ENCODE measurements at regions not wholly inside any gene's neighbourhood (a gene's known extent, or its start where the extent isn't known, plus 50 kb on each side); places are given as distances from the start of the nearest gene placed in this dataset.

GRCh38 chr2:48043131-48043700 is 136.9 kb upstream of the FBXO11 start:
- POLR2A ChIA-PET, result no interaction called here
- DNase-seq, result no peak
- H3K9me3 Mint-ChIP-seq (ENCODE audit: unreplicated experiment), result peaks cover 11% of the 10 kb centered on the region
- peaks cover 4% of the 10 kb centered on the region; the same call in 1 of the 2 replicates for H3K4me1 ChIP-seq
- peaks cover 11% of the 10 kb centered on the region for H3K27me3 Mint-ChIP-seq (ENCODE audit: insufficient read depth, unreplicated experiment)
- CTCF ChIA-PET, result no interaction called here
- H3K36me3 ChIP-seq (ENCODE audit: control insufficient read depth, insufficient read depth, low read length), result no peaks in the 10 kb centered on the region
- BruUV-seq (replicated peaks), result no TSS peak
- no peak overlapping the region for H3K4me3 Mint-ChIP-seq (ENCODE audit: unreplicated experiment)
- H3K9me3 ChIP-seq, result no peaks in the 10 kb centered on the region
- no peaks in the 10 kb centered on the region for H3K27me3 ChIP-seq (replicated peaks; ENCODE audit: control insufficient read depth, insufficient read depth, low read length)
- intact Hi-C loops (cut with micrococcal nuclease; ENCODE audit: unreplicated experiment), result no loop called here
- H3K27ac Mint-ChIP-seq (ENCODE audit: unreplicated experiment), result no peak overlapping the region
- no peak overlapping the region for H3K4me3 ChIP-seq (ENCODE audit: low read depth, low read length)
- H3K4me1 Mint-ChIP-seq (ENCODE audit: low read depth, unreplicated experiment), result peaks cover 6% of the 10 kb centered on the region
- H3K36me3 Mint-ChIP-seq (ENCODE audit: insufficient read depth, unreplicated experiment), result no peaks in the 10 kb centered on the region
- TF ChIP-seq, protein P1, sequence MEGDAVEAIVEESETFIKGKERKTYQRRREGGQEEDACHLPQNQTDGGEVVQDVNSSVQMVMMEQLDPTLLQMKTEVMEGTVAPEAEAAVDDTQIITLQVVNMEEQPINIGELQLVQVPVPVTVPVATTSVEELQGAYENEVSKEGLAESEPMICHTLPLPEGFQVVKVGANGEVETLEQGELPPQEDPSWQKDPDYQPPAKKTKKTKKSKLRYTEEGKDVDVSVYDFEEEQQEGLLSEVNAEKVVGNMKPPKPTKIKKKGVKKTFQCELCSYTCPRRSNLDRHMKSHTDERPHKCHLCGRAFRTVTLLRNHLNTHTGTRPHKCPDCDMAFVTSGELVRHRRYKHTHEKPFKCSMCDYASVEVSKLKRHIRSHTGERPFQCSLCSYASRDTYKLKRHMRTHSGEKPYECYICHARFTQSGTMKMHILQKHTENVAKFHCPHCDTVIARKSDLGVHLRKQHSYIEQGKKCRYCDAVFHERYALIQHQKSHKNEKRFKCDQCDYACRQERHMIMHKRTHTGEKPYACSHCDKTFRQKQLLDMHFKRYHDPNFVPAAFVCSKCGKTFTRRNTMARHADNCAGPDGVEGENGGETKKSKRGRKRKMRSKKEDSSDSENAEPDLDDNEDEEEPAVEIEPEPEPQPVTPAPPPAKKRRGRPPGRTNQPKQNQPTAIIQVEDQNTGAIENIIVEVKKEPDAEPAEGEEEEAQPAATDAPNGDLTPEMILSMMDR (IDR thresholded peaks at IDR 0.05; ENCODE audit: insufficient read depth in 1 of 2, low read depth in 1 of 2, low read length in 1 of 2, severe bottlenecking in 1 of 2, unreplicated experiment in 1 of 2), result no peak

- Histone ChIP-seq H3K36me3 (ENCODE audit: control insufficient read depth, insufficient read depth, low read length) (no peaks in the 10 kb centered on the region), H3K27me3 (replicated peaks; ENCODE audit: control insufficient read depth, insufficient read depth, low read length) (no peaks in the 10 kb centered on the region), H3K4me3 (ENCODE audit: low read depth, low read length) (no peak overlapping the region), H3K4me1 (peaks cover 4% of the 10 kb centered on the region; the same call in 1 of the 2 replicates), H3K9me3 (no peaks in the 10 kb centered on the region)
- ChIA-PET POLR2A (no interaction called here), CTCF (no interaction called here)
- peaks cover 11% of the 10 kb centered on the region for H3K27me3 Mint-ChIP-seq (ENCODE audit: insufficient read depth, unreplicated experiment)
- H3K27ac Mint-ChIP-seq (ENCODE audit: unreplicated experiment), result no peak overlapping the region
- TF ChIP-seq, protein P1 (IDR thresholded peaks at IDR 0.05; ENCODE audit: insufficient read depth in 1 of 2, low read depth in 1 of 2, low read length in 1 of 2, severe bottlenecking in 1 of 2, unreplicated experiment in 1 of 2), result no peak
- intact Hi-C loops (cut with micrococcal nuclease; ENCODE audit: unreplicated experiment), result no loop called here
- no peaks in the 10 kb centered on the region for H3K36me3 Mint-ChIP-seq (ENCODE audit: insufficient read depth, unreplicated experiment)
- no peak overlapping the region for H3K4me3 Mint-ChIP-seq (ENCODE audit: unreplicated experiment)
- peaks cover 10% of the 10 kb centered on the region for H3K9me3 Mint-ChIP-seq (ENCODE audit: unreplicated experiment)
- DNase-seq, result no peak
- no TSS peak for BruUV-seq (replicated peaks)
- H3K4me1 Mint-ChIP-seq (ENCODE audit: low read depth, unreplicated experiment), result peaks cover 6% of the 10 kb centered on the region
Measured at GRCh38 chr2:48043746-48044145, 137.4 kb upstream of the FBXO11 start.

DNA sequence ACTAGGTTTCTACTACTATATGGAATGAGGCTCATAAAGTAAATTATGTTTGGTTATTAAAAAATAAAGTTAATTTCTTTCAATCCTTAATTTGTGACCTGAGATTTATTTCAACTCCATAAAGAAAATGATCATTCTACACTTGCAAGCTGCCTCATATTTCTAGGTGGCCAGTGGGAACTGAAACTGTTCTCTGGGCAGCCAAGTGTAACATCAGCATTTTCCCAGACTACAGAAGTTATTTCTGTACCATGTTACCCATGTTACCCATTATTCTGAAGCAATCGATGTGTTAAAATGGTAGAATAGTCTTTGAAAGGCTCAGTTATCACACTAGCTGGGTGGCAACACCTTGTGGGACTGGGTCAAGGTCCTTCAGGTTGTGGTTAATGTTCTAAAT is 139.3 kb upstream of the FBXO11 start:
- H3K4me3 Mint-ChIP-seq (ENCODE audit: unreplicated experiment), result no peak overlapping the region
- ChIA-PET POLR2A (no interaction called here), CTCF (no interaction called here)
- Histone ChIP-seq H3K4me3 (ENCODE audit: low read depth, low read length) (no peak overlapping the region), H3K36me3 (ENCODE audit: control insufficient read depth, insufficient read depth, low read length) (no peaks in the 10 kb centered on the region), H3K27me3 (replicated peaks; ENCODE audit: control insufficient read depth, insufficient read depth, low read length) (no peaks in the 10 kb centered on the region), H3K4me1 (peaks cover 4% of the 10 kb centered on the region; the same call in 1 of the 2 replicates), H3K9me3 (no peaks in the 10 kb centered on the region)
- TF ChIP-seq, protein P1 (IDR thresholded peaks at IDR 0.05; ENCODE audit: insufficient read depth in 1 of 2, low read depth in 1 of 2, low read length in 1 of 2, severe bottlenecking in 1 of 2, unreplicated experiment in 1 of 2), result no peak
- H3K36me3 Mint-ChIP-seq (ENCODE audit: insufficient read depth, unreplicated experiment), result no peaks in the 10 kb centered on the region
- no peaks in the 10 kb centered on the region for H3K9me3 Mint-ChIP-seq (ENCODE audit: unreplicated experiment)
- H3K27ac Mint-ChIP-seq (ENCODE audit: unreplicated experiment), result no peak overlapping the region
- intact Hi-C loops (cut with micrococcal nuclease; ENCODE audit: unreplicated experiment), result no loop called here
- BruUV-seq (replicated peaks), result no TSS peak
- no peak for DNase-seq
- H3K27me3 Mint-ChIP-seq (ENCODE audit: insufficient read depth, unreplicated experiment), result peaks cover 11% of the 10 kb centered on the region
- peaks cover 6% of the 10 kb centered on the region for H3K4me1 Mint-ChIP-seq (ENCODE audit: low read depth, unreplicated experiment)

Measured in Caco-2 (cell line).